GM19239 (cell line): ENCODE measurements at regions not wholly inside any gene's neighbourhood (a gene's known extent, or its start where the extent isn't known, plus 50 kb on each side); places are given as distances from the start of the nearest gene placed in this dataset.
"Not testable (repeated sequence)": the region's sequence is repeated elsewhere in the genome, so short reads cannot be mapped to it uniquely, and the experiment has no call there.

Experiments
- DNase-seq: peaks from one replicate; pipeline ENCODE4 v3.0.0; 2011; ENCODE audit warnings: low spot score; ENCODE audit not compliant: insufficient read length
- FAIRE-seq: peaks from 2 replicates; lab custom pipeline; 2011; peaks lifted over from hg19 to GRCh38; lab: Jason Lieb, UNC

DNA sequence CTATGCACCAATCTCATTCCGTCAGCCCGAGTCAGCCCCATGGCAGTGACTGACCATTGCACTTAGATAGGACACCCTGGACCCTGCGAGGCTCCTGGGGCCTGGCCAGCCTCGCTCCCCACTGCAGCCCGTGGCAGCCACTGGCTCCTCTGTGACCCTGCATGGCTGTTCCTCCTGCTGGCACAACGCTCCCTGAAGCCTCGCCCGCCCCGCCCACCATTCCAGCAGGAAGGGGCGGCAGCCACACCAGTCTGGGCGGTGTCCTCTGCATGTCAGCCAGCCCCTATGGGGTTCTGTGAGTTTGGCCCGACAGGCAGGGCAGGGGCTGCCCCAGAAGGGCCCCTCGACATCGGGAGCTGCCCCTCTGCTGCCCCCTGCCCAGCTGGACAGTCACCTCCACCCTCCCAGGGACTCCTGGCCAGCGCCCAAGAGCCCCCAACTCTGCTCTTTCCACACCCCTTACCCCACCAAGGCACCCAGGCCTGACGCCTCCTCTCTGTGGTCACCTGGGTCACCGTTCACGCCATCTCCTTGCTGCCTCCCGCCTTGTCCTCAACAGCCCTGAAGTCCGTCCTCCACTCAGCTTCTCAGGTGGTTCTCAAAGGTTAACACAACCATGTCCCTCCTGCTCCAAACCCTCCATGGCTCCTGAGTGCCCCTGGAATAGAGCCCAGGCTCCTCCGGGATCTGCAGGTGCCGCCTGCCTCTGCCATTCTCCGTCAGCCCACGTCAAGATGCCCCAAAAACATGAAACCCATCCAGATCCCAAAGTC is 103.5 kb downstream of the MICALL2 start:
- DNase-seq (no peak), FAIRE-seq (no peak)

DNA sequence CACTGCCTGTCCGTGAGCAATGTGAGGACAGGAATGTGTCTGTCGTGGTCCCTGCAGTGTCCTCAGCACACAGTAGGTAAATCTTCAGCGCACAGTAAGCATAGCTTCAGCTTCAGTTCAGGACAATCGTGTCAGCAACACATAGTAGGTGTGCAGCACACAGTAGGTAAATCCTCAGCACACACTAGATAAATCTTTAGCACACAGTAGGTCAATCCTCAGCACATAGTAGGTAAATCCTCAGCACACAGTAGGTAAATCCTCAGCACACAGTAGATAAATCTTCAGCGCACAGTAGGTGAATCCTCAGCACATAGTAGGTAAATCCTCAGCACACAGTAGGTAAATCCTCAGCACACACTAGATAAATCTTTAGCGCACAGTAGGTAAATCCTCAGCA is 102.4 kb downstream of the MICALL2 start:
- FAIRE-seq, DNase-seq: not testable (repeated sequence)

- not testable (repeated sequence) for FAIRE-seq, DNase-seq
Observed at GRCh38 chr7:1357260-1357600, 102.0 kb downstream of the MICALL2 start.

GRCh38 chr7:1357601-1358271 is 101.5 kb downstream of the MICALL2 start:
- DNase-seq (no peak), FAIRE-seq (no peak)

- FAIRE-seq, result no peak
- DNase-seq, result no peak
Observed at GRCh38 chr7:1358376-1359050, 100.8 kb downstream of the MICALL2 start.

DNA sequence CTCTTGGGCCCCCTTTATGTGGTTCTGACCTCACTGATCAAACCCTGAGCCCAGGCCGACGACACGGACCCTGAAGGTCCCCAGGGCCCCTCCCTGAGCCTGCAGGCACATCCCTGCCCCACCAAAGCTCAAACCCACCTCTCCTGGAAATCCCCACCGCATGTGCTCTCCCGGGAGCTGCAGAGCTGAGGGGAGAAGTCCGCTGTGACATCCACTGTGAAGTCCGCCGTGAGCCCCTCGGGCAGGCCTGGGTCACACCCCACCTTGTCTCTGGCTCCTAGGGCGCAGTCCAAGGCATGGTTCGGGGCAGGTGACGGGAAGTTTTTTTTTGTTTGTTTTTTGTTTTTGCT is 100.2 kb downstream of the MICALL2 start:
- DNase-seq, result no peak
- FAIRE-seq, result no peak

DNA sequence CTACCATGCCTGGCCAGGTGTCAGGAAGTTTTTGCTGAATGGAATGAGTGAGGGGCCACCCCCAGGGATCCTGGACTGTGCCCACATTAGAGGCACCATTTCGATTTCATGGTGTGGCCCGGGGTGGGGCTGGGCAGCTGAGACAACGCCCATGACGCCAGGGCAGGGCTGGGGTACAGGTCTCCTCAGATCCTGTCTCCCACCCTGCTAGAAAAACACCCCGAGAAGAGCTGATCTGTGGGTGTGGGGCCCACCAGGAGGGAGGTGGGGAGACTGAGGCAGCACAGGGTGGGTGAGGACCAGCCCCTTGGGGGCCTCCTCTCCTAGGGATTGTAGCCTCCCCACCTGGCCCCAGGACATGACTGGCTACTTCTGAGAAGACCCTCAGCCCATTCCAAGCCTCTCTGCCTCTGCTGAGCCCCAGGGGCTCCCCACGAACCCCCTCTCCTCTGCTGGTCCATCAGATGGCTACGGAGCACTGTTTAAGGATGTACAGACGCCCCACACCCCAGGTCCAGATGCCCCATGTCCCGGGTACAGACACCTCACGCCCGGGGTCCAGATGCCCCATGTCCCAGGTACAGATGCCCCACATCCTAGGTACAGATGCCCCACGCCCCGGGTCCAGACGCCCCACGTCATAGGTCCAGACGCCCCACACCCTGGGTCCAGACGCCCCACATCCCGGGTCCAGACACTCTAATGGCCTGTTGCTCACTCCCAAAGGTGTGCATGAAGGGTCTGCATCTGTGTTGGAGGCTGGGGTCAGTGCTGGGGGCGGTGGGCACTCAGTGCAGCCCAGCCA is 99.4 kb downstream of the MICALL2 start:
- FAIRE-seq (no peak), DNase-seq (no peak)

DNA sequence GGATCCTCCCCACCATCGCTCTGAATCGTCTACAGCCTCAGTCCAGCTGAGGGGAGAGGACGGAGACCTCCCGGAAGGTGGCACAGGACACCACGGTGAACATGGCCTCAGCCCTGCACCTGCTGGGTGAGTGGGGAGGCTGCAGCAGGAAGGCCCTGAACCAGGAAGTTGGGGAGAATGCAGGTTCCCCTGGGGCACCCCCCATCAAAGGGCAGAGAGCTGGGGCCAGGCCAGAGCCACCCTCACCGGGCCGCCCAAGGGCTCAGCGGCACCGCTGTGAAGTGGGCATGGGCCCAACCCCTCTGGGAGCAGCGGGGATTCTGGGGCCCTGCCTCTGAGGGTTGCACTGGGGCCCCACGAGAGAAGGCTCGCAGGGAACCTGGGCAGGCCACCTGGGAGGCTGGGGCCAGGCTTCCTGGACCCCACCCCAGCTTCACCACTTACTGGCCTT is 98.7 kb downstream of the MICALL2 start:
- no peak for FAIRE-seq
- DNase-seq, result no peak

DNA sequence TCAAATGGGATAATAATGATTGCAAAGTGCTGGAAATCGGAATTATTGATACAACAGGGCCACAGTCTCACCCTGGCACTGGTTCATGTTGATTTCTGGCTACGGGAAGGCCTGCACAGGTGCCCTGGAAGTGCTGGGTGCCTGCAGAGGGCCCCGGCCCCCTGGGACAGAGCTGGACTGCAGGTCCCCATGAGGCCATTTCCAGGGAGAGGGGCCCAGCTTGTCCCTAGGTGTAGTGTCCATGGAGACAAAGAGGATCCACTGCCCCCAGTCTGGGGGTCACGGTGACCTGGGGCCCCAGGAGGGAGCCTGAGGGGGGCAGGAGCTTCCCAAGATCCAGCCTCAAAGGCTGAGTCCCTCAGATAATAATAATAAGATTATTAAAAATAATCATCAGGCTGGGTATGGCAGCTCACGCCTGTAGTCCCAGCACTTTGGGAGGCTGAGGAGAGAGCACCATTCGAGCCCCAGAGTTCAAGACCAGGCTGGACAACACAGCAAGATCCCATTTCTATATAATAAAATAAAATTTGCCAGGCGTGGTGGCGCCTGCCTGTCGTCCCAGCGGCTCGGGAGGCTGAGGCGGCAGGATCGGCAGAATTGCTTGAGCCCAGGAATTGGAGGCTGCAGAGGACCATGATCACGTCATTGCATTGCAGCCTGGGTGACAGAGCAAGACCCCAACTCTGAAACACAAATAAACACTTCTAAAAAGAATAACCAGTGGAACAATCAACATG is 98.1 kb downstream of the MICALL2 start:
- DNase-seq (no peak), FAIRE-seq (no peak)

DNA sequence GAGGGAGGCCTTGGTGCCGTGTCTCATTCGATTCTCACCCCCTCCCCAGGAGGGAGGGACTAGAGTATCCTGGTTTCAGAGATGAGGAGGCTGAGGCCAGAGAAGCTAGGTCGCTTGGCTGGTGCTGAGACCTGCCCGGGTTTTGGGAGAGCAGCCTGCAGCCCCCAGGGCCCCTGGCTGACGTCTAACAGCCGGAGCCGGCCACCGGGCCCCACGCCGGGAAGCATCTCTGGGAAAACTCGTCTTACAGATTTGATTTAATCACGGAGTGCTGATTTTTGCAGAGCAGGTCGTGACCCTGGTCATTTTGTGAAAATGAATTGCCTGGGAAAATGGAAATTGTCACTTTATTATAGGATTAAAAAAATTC is 97.5 kb downstream of the MICALL2 start:
- FAIRE-seq (no peak), DNase-seq (no peak)

- FAIRE-seq, result no peak
- no peak for DNase-seq
Observed at GRCh38 chr7:1362301-1362700, 97.0 kb downstream of the MICALL2 start.

- FAIRE-seq (no peak), DNase-seq (no peak)
Observed at GRCh38 chr7:1364068-1364905, 95.0 kb downstream of the MICALL2 start.

GRCh38 chr7:1364906-1365570 is 94.2 kb downstream of the MICALL2 start:
- DNase-seq, result no peak
- FAIRE-seq, result no peak

- no peak for FAIRE-seq
- no peak for DNase-seq
Observed at GRCh38 chr7:1365846-1366245, 93.4 kb downstream of the MICALL2 start.

- DNase-seq (no peak), FAIRE-seq (no peak)
Observed at GRCh38 chr7:1366801-1367405, 92.4 kb downstream of the MICALL2 start.

- DNase-seq (no peak), FAIRE-seq (no peak)
Observed at GRCh38 chr7:1367501-1368183, 91.6 kb downstream of the MICALL2 start.

DNA sequence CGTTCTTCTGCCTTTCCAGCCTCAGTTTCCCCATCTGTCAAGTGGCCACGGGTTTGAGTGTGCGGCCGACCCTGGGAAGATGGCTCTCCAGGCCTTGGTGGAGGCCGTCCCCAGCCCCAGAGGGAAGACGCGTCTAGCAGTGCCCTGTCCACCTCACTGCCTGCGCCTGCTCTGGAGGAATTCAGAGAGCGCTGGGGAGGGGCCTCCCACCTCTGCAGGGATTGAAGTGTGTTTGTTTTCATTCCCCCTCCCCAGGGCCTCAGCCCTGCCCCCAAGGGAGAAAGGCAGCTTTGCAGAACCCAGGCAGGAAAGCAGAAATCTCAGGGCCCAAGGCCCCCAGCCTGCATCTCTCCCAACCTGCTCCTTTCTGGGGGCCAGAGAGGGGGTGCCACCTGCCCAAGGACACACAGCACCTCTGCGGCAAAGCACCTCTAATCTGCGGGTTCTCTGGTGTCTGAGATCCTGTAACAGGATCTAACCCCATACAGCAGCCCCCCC is 91.0 kb downstream of the MICALL2 start:
- FAIRE-seq, result no peak
- no peak for DNase-seq
